AG09319 (cell line): ENCODE measurements at regions not wholly inside any gene's neighbourhood (a gene's known extent, or its start where the extent isn't known, plus 50 kb on each side); places are given as distances from the start of the nearest gene placed in this dataset.

ENCODE experiments used
- DNase-seq: peaks from one replicate; pipeline ENCODE4 v3.0.0-alpha.2; 2010; ENCODE audit warnings: low read depth; ENCODE audit errors: extremely low read depth
- CTCF ChIP-seq: IDR thresholded peaks from 2 replicates; pipeline ENCODE4 v1.5.1; 2011; ENCODE audit warnings: low read depth, mild to moderate bottlenecking, inconsistent platforms, low read length, moderate library complexity

- DNase-seq = no peak
These were observed 57.7 kb upstream of the LRP8 start for GRCh38 chr1:53385276-53386225.

GRCh38 chr1:53388963-53389362 lies 61.1 kb upstream of the LRP8 start:
- TF ChIP-seq CTCF = no peak
- no peak for DNase-seq

More at GRCh38 chr1:53385276-53386225, 57.7 kb upstream of the LRP8 start:
- no peak for TF ChIP-seq CTCF

GRCh38 chr1:53390261-53390660 lies 62.4 kb upstream of the LRP8 start:
- no peak for DNase-seq

GRCh38 chr1:53390736-53391135 lies 62.9 kb upstream of the LRP8 start:
- no peak for TF ChIP-seq CTCF
- DNase-seq = no peak

More at GRCh38 chr1:53390261-53390660, 62.4 kb upstream of the LRP8 start:
- no peak for TF ChIP-seq CTCF

GRCh38 chr1:53391296-53391695 lies 63.4 kb upstream of the LRP8 start:
- no peak for TF ChIP-seq CTCF
- DNase-seq = no peak

GRCh38 chr1:53391982-53392381 lies 64.1 kb upstream of the LRP8 start:
- DNase-seq = no peak
- no peak for TF ChIP-seq CTCF

GRCh38 chr1:53392460-53392859 lies 64.6 kb upstream of the LRP8 start:
- no peak for DNase-seq
- no peak for TF ChIP-seq CTCF
